Testis (tissue), 2 donors: ENCODE measurements at regions not wholly inside any gene's neighbourhood (a gene's known extent, or its start where the extent isn't known, plus 50 kb on each side); places are given as distances from the start of the nearest gene placed in this dataset.

ENCODE experiments used
- POLR2A ChIP-seq: fragments of 450-650 bp; IDR thresholded peaks from one replicate; pipeline ENCODE4 v1.6.1; 2017; ENCODE audit warnings: antibody characterized with exemption, mild to moderate bottlenecking, moderate library complexity
- TF ChIP-seq, protein P1 (sequence below), 3 experiments: fragments of 450-650 bp in 2 of 3; fragments of 200-600 bp in 1 of 3; sonication (generic) in 1 of 3; IDR thresholded peaks; one replicate each; pipeline ENCODE4 v1.5.1; 2016 to 2019; ENCODE audit warnings: antibody characterized with exemption in 3 of 3, mild to moderate bottlenecking in 2 of 3, moderate library complexity in 1 of 3

DNA sequence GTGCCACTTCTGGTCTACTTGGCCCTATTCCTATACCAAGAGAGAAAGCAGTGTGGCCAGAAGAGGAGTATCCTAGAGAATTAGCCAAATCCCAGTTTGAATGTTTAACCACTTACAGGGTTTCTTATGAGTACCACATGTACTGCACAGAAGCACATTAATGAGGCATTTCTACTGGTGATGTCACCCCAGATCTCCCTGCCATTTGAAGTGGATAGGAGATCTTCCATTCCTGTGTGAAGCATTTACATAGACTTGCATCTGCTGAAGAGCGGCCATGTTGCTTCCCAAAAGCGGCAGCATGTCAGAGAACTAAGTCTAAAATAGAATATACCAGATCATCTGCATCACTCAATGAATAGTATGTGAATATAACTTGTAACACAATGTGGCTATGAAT lies 108.4 kb upstream of the TUSC7 start:
- no peak for TF ChIP-seq POLR2A
- TF ChIP-seq, protein P1, sequence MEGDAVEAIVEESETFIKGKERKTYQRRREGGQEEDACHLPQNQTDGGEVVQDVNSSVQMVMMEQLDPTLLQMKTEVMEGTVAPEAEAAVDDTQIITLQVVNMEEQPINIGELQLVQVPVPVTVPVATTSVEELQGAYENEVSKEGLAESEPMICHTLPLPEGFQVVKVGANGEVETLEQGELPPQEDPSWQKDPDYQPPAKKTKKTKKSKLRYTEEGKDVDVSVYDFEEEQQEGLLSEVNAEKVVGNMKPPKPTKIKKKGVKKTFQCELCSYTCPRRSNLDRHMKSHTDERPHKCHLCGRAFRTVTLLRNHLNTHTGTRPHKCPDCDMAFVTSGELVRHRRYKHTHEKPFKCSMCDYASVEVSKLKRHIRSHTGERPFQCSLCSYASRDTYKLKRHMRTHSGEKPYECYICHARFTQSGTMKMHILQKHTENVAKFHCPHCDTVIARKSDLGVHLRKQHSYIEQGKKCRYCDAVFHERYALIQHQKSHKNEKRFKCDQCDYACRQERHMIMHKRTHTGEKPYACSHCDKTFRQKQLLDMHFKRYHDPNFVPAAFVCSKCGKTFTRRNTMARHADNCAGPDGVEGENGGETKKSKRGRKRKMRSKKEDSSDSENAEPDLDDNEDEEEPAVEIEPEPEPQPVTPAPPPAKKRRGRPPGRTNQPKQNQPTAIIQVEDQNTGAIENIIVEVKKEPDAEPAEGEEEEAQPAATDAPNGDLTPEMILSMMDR (IDR thresholded peaks at IDR 0.05) = no peak
